Progenitor cell of endocrine pancreas (in vitro differentiated cells): ENCODE measurements at regions not wholly inside any gene's neighbourhood (a gene's known extent, or its start where the extent isn't known, plus 50 kb on each side); places are given as distances from the start of the nearest gene placed in this dataset.

ENCODE experiments used
- DNase-seq: peaks from one replicate; pipeline ENCODE4 v3.0.0; 2021; ENCODE audit warnings: low spot score; ENCODE audit not compliant: unreplicated experiment
- H3K27ac Mint-ChIP-seq: 2 replicates; pipeline ENCODE4 v1.8.0; 2021; ENCODE audit warnings: mild to moderate bottlenecking, moderate library complexity, mixed read lengths
- H3K27me3 Mint-ChIP-seq: 2 replicates; pipeline ENCODE4 v1.8.0; 2021; ENCODE audit warnings: mixed read lengths
- H3K36me3 Mint-ChIP-seq: 2 replicates; pipeline ENCODE4 v1.8.0; 2022; ENCODE audit warnings: mixed read lengths; ENCODE audit not compliant: insufficient read depth
- H3K4me1 Mint-ChIP-seq: 2 replicates; pipeline ENCODE4 v1.8.0; 2021; ENCODE audit warnings: low read depth, mixed read lengths
- H3K4me3 Mint-ChIP-seq: 2 replicates; pipeline ENCODE4 v1.8.0; 2021; ENCODE audit warnings: low read depth, mild to moderate bottlenecking, moderate library complexity, mixed read lengths
- H3K9me3 Mint-ChIP-seq: 2 replicates; pipeline ENCODE4 v1.8.0; 2021; ENCODE audit warnings: low read depth, mixed read lengths
- TF ChIP-seq, protein P1 (sequence below): fragments of 200-600 bp; sonication (generic); IDR thresholded peaks from one replicate; pipeline ENCODE4 v1.5.0; 2021; ENCODE audit warnings: antibody characterized with exemption, mild to moderate bottlenecking; ENCODE audit not compliant: unreplicated experiment

DNA sequence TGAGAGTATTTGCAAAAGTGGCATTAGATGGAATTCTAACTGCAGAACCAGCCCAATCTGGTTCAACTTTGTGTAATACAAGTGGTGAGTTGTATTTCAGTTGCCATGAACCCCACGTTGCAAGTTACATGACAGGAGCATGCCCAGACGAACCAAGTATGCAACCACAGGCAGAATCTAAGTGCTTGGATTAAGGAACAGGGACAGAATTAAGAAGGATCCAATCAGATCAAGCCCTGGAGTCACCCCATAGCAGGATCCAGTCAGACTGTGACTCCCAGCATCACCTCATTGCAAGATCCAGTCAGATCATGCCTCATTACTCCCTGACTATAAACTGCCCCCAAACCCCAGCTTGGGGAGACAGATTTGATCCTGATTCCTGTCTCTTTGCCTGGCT is 388.7 kb upstream of the NRP1 start:
- no peak for DNase-seq
- Mint-ChIP-seq H3K4me3 (no peak overlapping the region), H3K36me3 (no peaks in the 10 kb centered on the region), H3K9me3 (peaks cover 5% of the 10 kb centered on the region), H3K4me1 (no peaks in the 10 kb centered on the region), H3K27ac (no peak overlapping the region), H3K27me3 (no peaks in the 10 kb centered on the region)
- TF ChIP-seq, protein P1, sequence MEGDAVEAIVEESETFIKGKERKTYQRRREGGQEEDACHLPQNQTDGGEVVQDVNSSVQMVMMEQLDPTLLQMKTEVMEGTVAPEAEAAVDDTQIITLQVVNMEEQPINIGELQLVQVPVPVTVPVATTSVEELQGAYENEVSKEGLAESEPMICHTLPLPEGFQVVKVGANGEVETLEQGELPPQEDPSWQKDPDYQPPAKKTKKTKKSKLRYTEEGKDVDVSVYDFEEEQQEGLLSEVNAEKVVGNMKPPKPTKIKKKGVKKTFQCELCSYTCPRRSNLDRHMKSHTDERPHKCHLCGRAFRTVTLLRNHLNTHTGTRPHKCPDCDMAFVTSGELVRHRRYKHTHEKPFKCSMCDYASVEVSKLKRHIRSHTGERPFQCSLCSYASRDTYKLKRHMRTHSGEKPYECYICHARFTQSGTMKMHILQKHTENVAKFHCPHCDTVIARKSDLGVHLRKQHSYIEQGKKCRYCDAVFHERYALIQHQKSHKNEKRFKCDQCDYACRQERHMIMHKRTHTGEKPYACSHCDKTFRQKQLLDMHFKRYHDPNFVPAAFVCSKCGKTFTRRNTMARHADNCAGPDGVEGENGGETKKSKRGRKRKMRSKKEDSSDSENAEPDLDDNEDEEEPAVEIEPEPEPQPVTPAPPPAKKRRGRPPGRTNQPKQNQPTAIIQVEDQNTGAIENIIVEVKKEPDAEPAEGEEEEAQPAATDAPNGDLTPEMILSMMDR = no peak

DNA sequence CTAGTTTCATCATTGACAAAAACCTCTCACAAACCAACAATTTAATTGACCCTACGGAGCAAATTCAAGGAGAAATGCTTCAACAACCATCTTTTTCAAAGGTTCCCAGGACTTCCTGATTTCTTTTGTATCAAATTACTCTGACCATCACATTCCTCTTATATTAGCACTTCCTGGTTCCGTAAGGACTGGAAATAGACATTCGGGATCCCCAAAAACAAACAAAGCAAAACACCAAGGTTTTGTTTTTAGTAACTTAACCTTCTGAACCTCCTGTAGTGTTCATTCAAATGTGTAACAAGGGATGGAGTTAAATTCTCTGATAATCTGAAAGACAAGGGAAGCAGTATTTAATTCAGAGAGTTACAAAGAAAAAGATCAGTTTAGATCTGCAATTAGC is 387.6 kb upstream of the NRP1 start:
- no peak for DNase-seq
- TF ChIP-seq, protein P1 = no peak
- no peaks in the 10 kb centered on the region for H3K4me1 Mint-ChIP-seq
- H3K27me3 Mint-ChIP-seq = no peaks in the 10 kb centered on the region
- H3K27ac Mint-ChIP-seq = no peak overlapping the region
- H3K9me3 Mint-ChIP-seq = no peaks in the 10 kb centered on the region
- H3K4me3 Mint-ChIP-seq = no peak overlapping the region
- H3K36me3 Mint-ChIP-seq = no peaks in the 10 kb centered on the region

- H3K27me3 Mint-ChIP-seq = no peaks in the 10 kb centered on the region
- no peaks in the 10 kb centered on the region for H3K36me3 Mint-ChIP-seq
- TF ChIP-seq, protein P1 = no peak
- no peak overlapping the region for H3K27ac Mint-ChIP-seq
- DNase-seq = no peak
- no peaks in the 10 kb centered on the region for H3K9me3 Mint-ChIP-seq
- no peaks in the 10 kb centered on the region for H3K4me1 Mint-ChIP-seq
- H3K4me3 Mint-ChIP-seq = no peak overlapping the region
Observed at GRCh38 chr10:33721509-33721908, 387.0 kb upstream of the NRP1 start.

- H3K27me3 Mint-ChIP-seq = no peaks in the 10 kb centered on the region
- H3K9me3 Mint-ChIP-seq = no peaks in the 10 kb centered on the region
- TF ChIP-seq, protein P1 = no peak
- H3K4me3 Mint-ChIP-seq = no peak overlapping the region
- no peak overlapping the region for H3K27ac Mint-ChIP-seq
- no peak for DNase-seq
- H3K36me3 Mint-ChIP-seq = no peaks in the 10 kb centered on the region
- no peaks in the 10 kb centered on the region for H3K4me1 Mint-ChIP-seq
Observed at GRCh38 chr10:33720161-33720560, 385.7 kb upstream of the NRP1 start.

GRCh38 chr10:33719005-33719703 is 384.7 kb upstream of the NRP1 start:
- H3K4me1 Mint-ChIP-seq = no peaks in the 10 kb centered on the region

More at GRCh38 chr10:33719005-33719703, 384.7 kb upstream of the NRP1 start:
- H3K36me3 Mint-ChIP-seq = no peaks in the 10 kb centered on the region
- no peak for DNase-seq
- H3K27me3 Mint-ChIP-seq = no peaks in the 10 kb centered on the region
- no peak overlapping the region for H3K27ac Mint-ChIP-seq
- H3K9me3 Mint-ChIP-seq = no peaks in the 10 kb centered on the region
- H3K4me3 Mint-ChIP-seq = no peak overlapping the region
- TF ChIP-seq, protein P1 = no peak
